ENCODE measurements at regions not wholly inside any gene's neighbourhood (a gene's known extent, or its start where the extent isn't known, plus 50 kb on each side); places are given as distances from the start of the nearest gene placed in this dataset.

- no peak for TF ChIP-seq CTCF (conservative IDR thresholded peaks at IDR 0.05; ENCODE audit: low read depth, low read length)
- no peak for TF ChIP-seq EZH2 (IDR thresholded peaks at IDR 0.05; ENCODE audit: low read length, unreplicated experiment)
These were observed 221.8 kb downstream of the SNRPN start for GRCh38 chr15:25176616-25176923.

Data from PC-3 (cell line).